ENCODE measurements at regions not wholly inside any gene's neighbourhood (a gene's known extent, or its start where the extent isn't known, plus 50 kb on each side); places are given as distances from the start of the nearest gene placed in this dataset.

GRCh38 chr1:110763149-110763548, 88.4 kb upstream of the KCNA3 start:
- no peak for DNase-seq

GRCh38 chr1:110760321-110760720, 85.6 kb upstream of the KCNA3 start:
- DNase-seq: no peak

DNA sequence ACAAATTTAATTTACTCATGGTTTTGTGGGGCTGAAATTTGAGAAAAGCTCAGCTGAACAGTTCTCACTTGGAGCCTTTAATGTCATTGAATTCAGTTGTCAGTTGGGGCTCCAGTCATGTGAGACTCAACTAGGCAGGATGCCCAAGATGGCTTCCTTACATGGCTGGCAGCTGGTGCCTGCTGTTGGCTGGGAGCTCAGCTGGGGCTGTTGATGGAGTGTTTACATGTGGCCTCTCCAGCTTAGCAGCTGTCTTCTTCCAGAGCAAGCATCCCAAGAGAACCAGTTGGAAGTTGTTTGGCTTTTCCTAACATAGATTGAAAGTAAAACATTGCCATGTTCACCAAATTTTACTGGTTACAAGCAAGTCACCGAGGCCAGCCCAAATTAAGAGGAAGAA, 81.8 kb upstream of the KCNA3 start:
- no peak for DNase-seq

DNA sequence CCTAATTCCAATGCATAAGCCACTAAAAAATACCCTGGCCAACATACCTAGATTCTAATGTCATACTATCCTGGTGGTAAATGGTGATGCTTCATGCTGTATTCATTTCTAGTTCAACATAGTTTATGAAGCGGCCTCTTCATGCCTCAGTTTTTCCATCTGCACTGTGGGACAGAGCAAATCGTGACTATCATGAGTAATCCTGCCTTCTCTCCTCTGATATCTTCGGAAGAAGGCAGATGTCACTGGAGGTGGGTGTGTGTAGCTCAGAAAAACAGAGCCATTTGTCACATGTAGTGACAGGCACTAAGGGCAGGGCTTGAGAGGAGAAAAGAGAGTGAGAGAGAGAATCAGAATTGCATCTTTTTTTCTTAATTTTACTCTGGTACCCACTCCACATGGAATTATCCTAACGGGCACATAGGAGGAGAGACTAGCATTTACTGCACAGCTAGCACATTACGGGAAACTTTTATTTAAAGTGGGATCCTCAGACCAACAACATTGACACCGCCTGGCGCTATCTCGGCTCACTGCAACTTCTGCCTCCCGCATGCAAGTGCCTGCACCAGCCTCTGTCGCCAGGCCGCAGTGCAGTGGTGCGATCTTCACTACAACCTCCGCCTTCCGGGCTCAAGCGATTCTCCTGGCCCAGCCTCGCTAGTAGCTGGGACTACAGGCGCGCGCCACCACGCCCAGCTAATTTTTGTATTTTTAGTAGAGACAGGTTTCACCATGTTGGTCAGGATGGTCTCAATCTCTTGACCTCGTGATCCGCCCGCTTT, 78.4 kb upstream of the KCNA3 start:
- DNase-seq: no peak

GRCh38 chr1:110750562-110750961, 75.8 kb upstream of the KCNA3 start:
- DNase-seq: no peak

DNA sequence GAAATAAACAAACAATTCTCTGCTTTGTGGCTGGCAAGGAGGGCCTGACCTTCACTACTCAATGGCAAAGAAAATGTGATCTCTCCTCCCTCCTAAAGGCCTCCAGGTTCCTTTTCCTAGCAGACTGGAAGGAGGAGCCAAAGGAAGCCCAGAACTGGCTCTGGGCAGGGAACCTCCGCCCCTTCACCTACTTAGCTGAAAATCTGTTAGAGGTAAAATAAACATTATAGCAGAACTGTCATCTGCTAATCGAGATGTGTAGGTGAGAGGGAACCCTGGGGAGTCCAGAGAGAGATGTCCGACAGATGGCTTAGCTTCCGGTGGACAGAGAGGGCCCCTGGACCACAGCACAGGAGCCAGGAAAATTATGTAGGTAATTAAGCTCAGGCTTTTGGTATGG, 75.2 kb upstream of the KCNA3 start:
- no peak for DNase-seq

- DNase-seq: peak in 2 of 4 experiments; percentile 21 to 38
Measured at GRCh38 chr1:110746644-110747259, 72.0 kb upstream of the KCNA3 start.

DNA sequence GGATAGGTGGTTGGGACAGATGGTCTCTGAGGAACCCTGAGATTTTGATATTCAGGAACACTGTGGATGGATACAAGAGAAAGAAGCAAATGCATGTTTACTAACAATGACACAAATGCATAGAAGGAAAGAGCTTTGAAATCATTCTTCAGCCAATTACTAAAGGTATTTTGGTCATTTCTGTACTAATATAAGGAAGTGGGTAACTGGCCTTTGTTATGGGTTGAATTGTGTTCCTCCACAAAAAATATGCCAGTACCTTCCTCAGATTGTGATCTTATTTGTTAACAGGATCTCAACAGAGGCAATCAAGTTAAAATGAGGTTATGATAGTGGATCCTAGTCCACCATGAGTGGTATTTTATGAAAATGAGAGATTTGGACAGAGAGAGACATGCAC, 68.7 kb upstream of the KCNA3 start:
- DNase-seq: no peak

DNA sequence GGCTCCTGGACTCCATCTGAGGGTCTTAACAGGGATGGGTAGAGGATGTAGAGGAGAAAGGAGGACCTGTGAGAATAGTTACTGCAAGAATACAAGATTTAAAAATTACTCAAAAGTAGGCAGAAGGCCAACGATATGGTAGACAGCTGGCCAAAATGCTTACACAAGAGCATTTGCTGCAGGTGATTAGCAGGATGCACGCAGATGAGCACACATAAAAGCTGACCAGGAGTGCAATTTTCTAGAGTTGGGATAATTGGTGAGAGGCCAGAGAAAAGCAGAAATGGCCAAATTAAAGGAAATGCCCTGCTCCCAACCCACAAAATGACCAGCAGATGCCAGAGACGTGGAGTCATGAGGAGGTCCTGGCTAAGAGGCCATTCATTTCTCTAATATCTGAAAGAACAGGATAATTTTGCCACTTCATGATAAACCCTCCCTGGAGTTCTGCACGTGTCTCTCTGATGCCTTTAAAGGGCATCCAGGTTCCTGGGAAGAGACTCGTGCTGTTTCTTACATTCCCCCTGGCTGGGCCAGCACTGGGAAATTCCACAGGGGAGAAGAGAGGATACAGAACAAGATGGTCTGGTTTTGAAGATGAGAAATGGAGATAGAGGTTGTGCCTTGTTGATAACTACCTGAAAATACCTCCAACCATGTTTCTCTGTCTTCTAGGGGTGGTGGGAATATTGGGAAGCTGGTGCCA, 62.3 kb upstream of the KCNA3 start:
- DNase-seq: no peak

DNA sequence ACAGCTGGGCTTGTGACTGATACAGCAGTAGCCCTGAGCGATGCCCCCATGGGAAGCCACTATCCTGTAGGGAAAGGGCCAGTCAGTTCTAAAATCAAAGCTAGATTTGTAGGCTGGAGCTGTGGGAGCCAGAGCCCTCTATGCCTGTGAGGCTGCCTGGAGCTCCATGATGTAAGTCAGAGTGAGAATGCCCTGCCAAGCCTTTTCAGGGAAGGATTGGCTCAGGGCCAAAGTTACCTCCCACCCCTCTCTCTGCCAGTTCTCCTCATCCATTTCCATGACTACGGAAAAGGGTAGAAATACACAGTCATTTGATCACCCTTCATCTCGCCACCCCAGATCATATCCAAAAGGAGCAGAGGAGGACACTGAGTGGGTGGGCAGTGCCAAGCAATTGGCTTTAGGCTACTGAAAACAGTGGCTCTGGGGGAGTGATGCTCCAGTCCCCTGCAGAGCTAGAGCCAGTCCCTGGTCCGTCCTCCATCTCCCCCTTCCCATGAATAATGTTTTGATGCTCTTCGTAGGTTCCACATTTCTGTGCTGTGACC, 59.5 kb upstream of the KCNA3 start:
- no peak for DNase-seq

DNA sequence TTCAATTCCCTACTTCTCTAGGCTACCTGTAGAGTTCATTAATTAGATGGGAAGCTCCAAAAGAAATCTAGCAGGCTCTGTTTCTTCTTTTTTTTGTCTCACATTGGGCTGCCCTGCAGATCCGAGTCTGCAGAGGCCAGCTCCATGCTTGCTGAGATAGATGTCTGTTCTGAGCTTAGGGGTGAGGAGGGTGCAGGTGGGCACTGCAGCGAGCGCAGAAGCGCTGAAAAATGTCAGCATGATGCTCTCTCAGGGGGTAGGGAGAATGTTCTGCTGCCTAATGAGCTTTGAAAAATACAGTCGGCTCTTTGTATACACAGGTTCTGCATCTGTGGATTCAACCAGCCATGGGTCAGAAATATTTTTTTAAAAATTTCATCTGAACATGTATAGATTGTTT, 56.8 kb upstream of the KCNA3 start:
- DNase-seq: no peak

DNA sequence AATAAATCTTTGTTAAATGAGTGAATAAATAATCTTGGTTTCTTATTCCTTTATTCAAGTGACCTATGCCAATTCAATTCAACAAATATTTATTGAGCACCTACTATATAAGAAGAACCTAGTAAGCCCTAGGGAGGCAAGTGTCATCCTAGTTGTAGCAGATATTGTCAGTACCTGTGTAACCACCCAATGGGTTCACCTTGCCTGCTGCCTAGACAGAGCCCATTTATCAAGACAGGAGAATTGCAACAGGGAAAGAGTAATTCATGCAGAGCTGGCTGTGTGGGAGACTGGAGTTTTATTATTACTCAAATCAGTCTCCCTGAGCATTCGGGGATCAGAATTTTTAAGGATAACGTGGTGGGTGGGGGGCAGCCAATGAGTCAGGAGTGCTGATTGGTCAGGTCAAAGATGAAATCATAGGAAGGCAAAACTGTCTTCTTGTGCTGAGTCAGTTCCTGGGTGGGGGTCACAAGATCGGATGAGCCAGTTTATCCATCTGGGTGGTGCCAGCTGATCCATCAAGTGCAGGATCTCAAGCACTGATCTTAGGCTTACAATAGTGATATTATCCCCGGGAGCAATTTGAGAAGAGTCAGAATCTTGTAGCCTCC, 53.8 kb upstream of the KCNA3 start:
- no peak for DNase-seq

GRCh38 chr1:110727246-110727645, 52.5 kb upstream of the KCNA3 start:
- DNase-seq: no peak

- no peak for DNase-seq
Measured at GRCh38 chr1:110726755-110727154, 52.0 kb upstream of the KCNA3 start.

All from activated naive CD4-positive, alpha-beta T cell (primary cell).